Panc1 (cell line): ENCODE measurements at regions not wholly inside any gene's neighbourhood (a gene's known extent, or its start where the extent isn't known, plus 50 kb on each side); places are given as distances from the start of the nearest gene placed in this dataset.

Source experiments
- ATAC-seq: fragments of 200-7000 bp; cut with Tn5 transposase; 2 replicates; pipeline ENCODE4 v1.9.1; 2020; ENCODE audit warnings: mild to moderate bottlenecking, moderate library complexity
- BruUV-seq: library from RNA; stranded (reverse); fragments of 400-500 nt; replicated peaks from 2 replicates; lab custom pipeline; 2021; lab: Mats Ljungman, UMichigan
- CTCF ChIA-PET: fragments of 300-600 bp; sonication (Branson Sonifier 250); formaldehyde crosslinking; loops from one replicate; lab custom pipeline; 2022; ENCODE audit warnings: antibody characterized with exemption; lab: Charles Lee
- POLR2A ChIA-PET: fragments of 300-600 bp; sonication (Branson Sonifier 250); formaldehyde crosslinking; loops from one replicate; lab custom pipeline; 2022; ENCODE audit warnings: antibody characterized with exemption; lab: Charles Lee
- DNase-seq: peaks from one replicate; pipeline ENCODE4 v3.0.0-alpha.2; 2010; ENCODE audit warnings: low read depth, low spot score
- H3K27ac ChIP-seq: 2 replicates; pipeline ENCODE4 v1.5.1; 2011; ENCODE audit warnings: mild to moderate bottlenecking, low read length, inconsistent platforms
- H3K27me3 ChIP-seq: fragments of 200-500 bp; sonication (Bioruptor generic); 2 replicates; pipeline ENCODE4 v1.6.0; 2014; ENCODE audit warnings: low read length, inconsistent platforms; ENCODE audit not compliant: control insufficient read depth, insufficient read depth
- H3K36me3 ChIP-seq: fragments of 200-500 bp; sonication (Bioruptor generic); 2 replicates; pipeline ENCODE4 v1.5.1; 2014; ENCODE audit warnings: inconsistent platforms, mild to moderate bottlenecking, low read length, moderate library complexity; ENCODE audit not compliant: control insufficient read depth, insufficient read depth
- H3K4me1 ChIP-seq: 2 replicates; pipeline ENCODE4 v1.5.1; 2011; ENCODE audit warnings: inconsistent platforms, mild to moderate bottlenecking, low read length, moderate library complexity; ENCODE audit not compliant: control insufficient read depth, insufficient read depth
- H3K4me3 ChIP-seq, 2 experiments: 2 replicates each; pipeline ENCODE4 v1.5.1; 2011 to 2012; ENCODE audit warnings: low read depth in 2 of 2, low read length in 2 of 2, mild to moderate bottlenecking in 2 of 2, inconsistent platforms in 1 of 2, moderate library complexity in 1 of 2
- H3K9me3 ChIP-seq: fragments of 200-500 bp; sonication (Bioruptor generic); 2 replicates; pipeline ENCODE4 v1.5.1; 2014; ENCODE audit warnings: low read depth, mild to moderate bottlenecking, inconsistent platforms, low read length, moderate library complexity; ENCODE audit not compliant: control insufficient read depth, insufficient read depth
- CTCF ChIP-seq: fragments of 450-650 bp; IDR thresholded peaks from 2 replicates; pipeline ENCODE4 v1.5.1; 2017; ENCODE audit warnings: mild to moderate bottlenecking
- POLR2AphosphoS5 ChIP-seq: IDR thresholded peaks from 2 replicates; pipeline ENCODE4 v1.6.1; 2012; ENCODE audit warnings: mild to moderate bottlenecking, low read depth, low read length, moderate library complexity
- REST ChIP-seq, 2 experiments: IDR thresholded peaks; 2 replicates each; pipeline ENCODE4 v1.6.1; 2011 to 2012; ENCODE audit warnings: low read depth in 2 of 2, control low read depth in 1 of 2, low read length in 1 of 2, mild to moderate bottlenecking in 1 of 2, moderate library complexity in 1 of 2; ENCODE audit not compliant: insufficient read depth in 1 of 2
- SIN3A ChIP-seq: IDR thresholded peaks from 2 replicates; pipeline ENCODE4 v1.6.1; 2012; ENCODE audit warnings: low read depth, mild to moderate bottlenecking, low read length, moderate library complexity, borderline replicate concordance; ENCODE audit not compliant: insufficient read depth
- TCF7L2 ChIP-seq: IDR thresholded peaks from 2 replicates; pipeline ENCODE4 v1.6.1; 2011; ENCODE audit warnings: mild to moderate bottlenecking, low read depth, low read length, inconsistent platforms
- in situ Hi-C: cut with HindIII; loops from 2 replicates; pipeline ENCODE4 v1.10.0; 2016; ENCODE audit warnings: low sequenced_read_pairs, low pct_unique_long_range_greater_than_20kb
- intact Hi-C: fragments of 100-400 bp; cut with micrococcal nuclease; formaldehyde crosslinking; loops from one replicate; pipeline ENCODE4 v1.10.0; 2022; ENCODE audit not compliant: unreplicated experiment

GRCh38 chr2:120548627-120549608, 186.8 kb upstream of the GLI2 start:
- ChIA-PET POLR2A (no interaction called here), CTCF (no interaction called here)
- in situ Hi-C loops (no loop called here), intact Hi-C loops (no loop called here)
- Histone ChIP-seq H3K4me3 (no peak overlapping the region), H3K27me3 (no peaks in the 10 kb centered on the region), H3K9me3 (no peaks in the 10 kb centered on the region), H3K36me3 (no peaks in the 10 kb centered on the region), H3K27ac (no peak overlapping the region), H3K4me1 (no peaks in the 10 kb centered on the region)
- ATAC-seq (no peak), DNase-seq (no peak)
- BruUV-seq, result no TSS peak
- TF ChIP-seq TCF7L2 (no peak), CTCF (no peak), REST (IDR thresholded peaks at IDR 0.05; ENCODE audit: insufficient read depth in 1 of 2, low read depth in 2 of 2, low read length in 1 of 2) (no peak), SIN3A (no peak), POLR2AphosphoS5 (no peak)

GRCh38 chr2:120549841-120550240, 185.8 kb upstream of the GLI2 start:
- CTCF ChIA-PET, result no interaction called here

More at GRCh38 chr2:120549841-120550240, 185.8 kb upstream of the GLI2 start:
- H3K4me1 ChIP-seq, result no peaks in the 10 kb centered on the region
- no peaks in the 10 kb centered on the region for H3K27me3 ChIP-seq
- intact Hi-C loops (no loop called here), in situ Hi-C loops (no loop called here)
- H3K4me3 ChIP-seq, result no peak overlapping the region
- ATAC-seq, result no peak
- BruUV-seq, result no TSS peak
- no peaks in the 10 kb centered on the region for H3K9me3 ChIP-seq
- no peak for DNase-seq
- TF ChIP-seq SIN3A (no peak), POLR2AphosphoS5 (no peak), REST (IDR thresholded peaks at IDR 0.05; ENCODE audit: insufficient read depth in 1 of 2, low read depth in 2 of 2, low read length in 1 of 2) (no peak), CTCF (no peak), TCF7L2 (no peak)
- no peaks in the 10 kb centered on the region for H3K36me3 ChIP-seq
- POLR2A ChIA-PET, result no interaction called here
- H3K27ac ChIP-seq, result no peak overlapping the region
